PC-9 (cell line): ENCODE measurements at regions not wholly inside any gene's neighbourhood (a gene's known extent, or its start where the extent isn't known, plus 50 kb on each side); places are given as distances from the start of the nearest gene placed in this dataset.
"Not testable (repeated sequence)": the region's sequence is repeated elsewhere in the genome, so short reads cannot be mapped to it uniquely, and the experiment has no call there.

Experiments
- BruUV-seq: library from RNA; stranded (reverse); fragments of 400-500 nt; replicated peaks from 2 replicates; lab custom pipeline; 2021; lab: Mats Ljungman, UMichigan
- CTCF ChIA-PET: fragments of 300-600 bp; sonication (Branson Sonifier 250); formaldehyde crosslinking; loops from one replicate; lab custom pipeline; 2022; ENCODE audit warnings: antibody characterized with exemption; lab: Charles Lee
- POLR2A ChIA-PET: fragments of 300-600 bp; sonication (Branson Sonifier 250); formaldehyde crosslinking; loops from one replicate; lab custom pipeline; 2022; ENCODE audit warnings: antibody characterized with exemption; ENCODE audit not compliant: unreplicated experiment; lab: Charles Lee
- DNase-seq, 2 experiments: peaks; one replicate each; pipeline versions ENCODE4 v3.0.0 to v3.0.0-alpha.2; 2015 to 2022; ENCODE audit warnings: mixed read lengths in 1 of 2
- H2AFZ ChIP-seq: fragments of 200-600 bp; sonication (generic); 2 replicates; pipeline ENCODE4 v1.8.1; 2017; ENCODE audit warnings: antibody characterized with exemption
- H3F3A ChIP-seq: fragments of 200-600 bp; sonication (generic); 2 replicates; pipeline ENCODE4 v1.8.1; 2017; ENCODE audit warnings: antibody characterized with exemption, mild to moderate bottlenecking, low read depth; ENCODE audit not compliant: insufficient read depth
- H3K27ac ChIP-seq: fragments of 200-600 bp; sonication (generic); 2 replicates; pipeline ENCODE4 v1.6.1; 2016; ENCODE audit warnings: mixed run types
- H3K27me3 ChIP-seq: fragments of 200-600 bp; sonication (generic); 2 replicates; pipeline ENCODE4 v1.6.1; 2016; ENCODE audit warnings: low read depth, mixed run types; ENCODE audit not compliant: insufficient read depth
- H3K36me3 ChIP-seq: fragments of 200-600 bp; sonication (generic); 2 replicates; pipeline ENCODE4 v1.6.1; 2016; ENCODE audit warnings: low read depth, mixed run types
- H3K4me1 ChIP-seq: fragments of 200-600 bp; sonication (generic); replicated peaks from 2 replicates; pipeline ENCODE4 v1.6.1; 2016; ENCODE audit warnings: mixed run types; ENCODE audit not compliant: insufficient read depth
- H3K4me2 ChIP-seq: fragments of 200-600 bp; sonication (generic); 2 replicates; pipeline ENCODE4 v1.6.1; 2017; ENCODE audit warnings: mixed run types
- H3K4me3 ChIP-seq: fragments of 200-600 bp; sonication (generic); 2 replicates; pipeline ENCODE4 v1.6.1; 2016; ENCODE audit warnings: mixed run types
- H3K79me2 ChIP-seq: fragments of 200-600 bp; sonication (generic); 2 replicates; pipeline ENCODE4 v1.6.1; 2017; ENCODE audit warnings: low read depth, mixed run types
- H3K9me2 ChIP-seq: fragments of 200-600 bp; sonication (generic); 2 replicates; pipeline ENCODE4 v1.8.1; 2017; ENCODE audit warnings: mild to moderate bottlenecking; ENCODE audit not compliant: insufficient read depth
- H3K9me3 ChIP-seq: fragments of 200-600 bp; sonication (generic); 2 replicates; pipeline ENCODE4 v1.8.1; 2016; ENCODE audit warnings: low read depth; ENCODE audit not compliant: insufficient read depth
- H4K20me1 ChIP-seq: fragments of 200-600 bp; sonication (generic); 2 replicates; pipeline ENCODE4 v1.8.1; 2017; ENCODE audit not compliant: insufficient read depth
- CTCF ChIP-seq: fragments of 200-600 bp; sonication (generic); conservative IDR thresholded peaks from 2 replicates; pipeline ENCODE4 v1.6.1; 2017; ENCODE audit warnings: mixed run types, antibody characterized with exemption, mild to moderate bottlenecking, moderate library complexity
- intact Hi-C: fragments of 100-400 bp; cut with micrococcal nuclease; formaldehyde crosslinking; loops from one replicate; pipeline ENCODE4 v1.10.0; 2022; ENCODE audit not compliant: unreplicated experiment

- H3F3A ChIP-seq, H3K36me3 ChIP-seq, DNase-seq, intact Hi-C loops, H3K79me2 ChIP-seq, H3K27me3 ChIP-seq, BruUV-seq, H3K9me2 ChIP-seq, H4K20me1 ChIP-seq, POLR2A ChIA-PET, H3K4me2 ChIP-seq, CTCF ChIA-PET, H3K4me1 ChIP-seq, H3K27ac ChIP-seq, H2AFZ ChIP-seq, H3K4me3 ChIP-seq, H3K9me3 ChIP-seq: not testable (repeated sequence)
These were observed 102.9 kb upstream of the NBPF8 start for GRCh38 chr1:120311930-120312329.

DNA sequence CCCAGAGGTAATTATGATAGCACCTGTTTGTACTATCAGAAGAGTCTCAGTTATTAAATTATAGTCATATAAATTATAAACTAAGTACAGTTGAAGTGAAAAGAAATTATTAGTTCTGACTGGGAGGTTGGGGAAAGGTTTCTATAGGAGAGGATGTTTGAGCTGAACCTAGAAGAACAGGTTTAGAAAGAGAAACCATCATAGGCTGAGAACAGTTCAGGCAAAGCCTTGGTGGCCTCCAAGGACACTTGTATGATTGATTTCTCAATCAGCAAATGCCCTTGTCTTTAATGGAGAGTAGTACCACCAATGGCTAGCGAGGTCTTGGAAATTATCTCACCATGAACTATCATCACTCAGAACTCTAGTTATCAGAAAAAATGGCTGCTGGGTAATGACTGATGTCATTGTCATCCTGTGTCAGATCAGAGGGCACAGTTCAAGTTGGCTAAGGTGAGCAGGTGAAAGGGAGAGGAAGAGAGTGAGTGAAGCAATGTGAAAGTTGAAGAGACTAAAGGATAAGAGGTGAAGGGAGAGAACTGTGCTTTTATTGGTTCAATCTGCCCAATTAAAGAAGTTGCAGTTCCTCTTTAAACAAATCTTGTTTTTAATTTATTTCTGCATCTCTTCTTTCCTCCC is 105.8 kb upstream of the NBPF8 start:
- H3K4me3 ChIP-seq, H4K20me1 ChIP-seq, POLR2A ChIA-PET, H3K4me1 ChIP-seq, intact Hi-C loops, H3K27ac ChIP-seq, H3K27me3 ChIP-seq, H2AFZ ChIP-seq, CTCF ChIA-PET, H3K79me2 ChIP-seq, H3K9me3 ChIP-seq, H3F3A ChIP-seq, BruUV-seq, H3K9me2 ChIP-seq, DNase-seq, H3K36me3 ChIP-seq, H3K4me2 ChIP-seq: not testable (repeated sequence)

GRCh38 chr1:120305046-120305445 is 109.8 kb upstream of the NBPF8 start:
- H3K9me2 ChIP-seq, H3F3A ChIP-seq, H3K27ac ChIP-seq, H3K9me3 ChIP-seq, BruUV-seq, H3K4me1 ChIP-seq, H3K27me3 ChIP-seq, H3K4me3 ChIP-seq, POLR2A ChIA-PET, intact Hi-C loops, H3K4me2 ChIP-seq, H3K79me2 ChIP-seq, H3K36me3 ChIP-seq, H2AFZ ChIP-seq, DNase-seq, H4K20me1 ChIP-seq, CTCF ChIA-PET: not testable (repeated sequence)

DNA sequence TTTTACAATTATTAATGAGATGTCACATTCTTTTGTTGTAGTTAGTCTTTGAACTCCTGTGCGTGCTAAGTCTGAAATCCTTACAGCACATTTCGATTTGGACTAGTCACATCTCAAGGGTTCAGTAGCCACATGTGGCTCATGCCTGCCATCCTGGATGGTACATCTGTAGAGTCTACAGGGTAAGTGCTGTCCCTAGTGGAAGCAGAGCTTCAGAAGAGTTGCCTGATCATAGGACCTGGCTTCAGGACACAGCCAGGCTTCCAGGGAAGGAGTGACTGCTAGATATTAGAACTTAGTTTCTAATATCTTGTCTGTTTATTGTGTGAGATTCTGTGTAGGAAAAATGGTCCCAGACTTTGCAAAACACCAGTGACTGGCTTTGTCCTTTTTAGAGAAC is 110.5 kb upstream of the NBPF8 start:
- H3K9me3 ChIP-seq, intact Hi-C loops, H3K4me1 ChIP-seq, H3K79me2 ChIP-seq, H3K36me3 ChIP-seq, H3F3A ChIP-seq, H2AFZ ChIP-seq, H4K20me1 ChIP-seq, H3K27ac ChIP-seq, H3K4me3 ChIP-seq, DNase-seq, H3K9me2 ChIP-seq, POLR2A ChIA-PET, BruUV-seq, H3K27me3 ChIP-seq, H3K4me2 ChIP-seq, CTCF ChIA-PET: not testable (repeated sequence)

DNA sequence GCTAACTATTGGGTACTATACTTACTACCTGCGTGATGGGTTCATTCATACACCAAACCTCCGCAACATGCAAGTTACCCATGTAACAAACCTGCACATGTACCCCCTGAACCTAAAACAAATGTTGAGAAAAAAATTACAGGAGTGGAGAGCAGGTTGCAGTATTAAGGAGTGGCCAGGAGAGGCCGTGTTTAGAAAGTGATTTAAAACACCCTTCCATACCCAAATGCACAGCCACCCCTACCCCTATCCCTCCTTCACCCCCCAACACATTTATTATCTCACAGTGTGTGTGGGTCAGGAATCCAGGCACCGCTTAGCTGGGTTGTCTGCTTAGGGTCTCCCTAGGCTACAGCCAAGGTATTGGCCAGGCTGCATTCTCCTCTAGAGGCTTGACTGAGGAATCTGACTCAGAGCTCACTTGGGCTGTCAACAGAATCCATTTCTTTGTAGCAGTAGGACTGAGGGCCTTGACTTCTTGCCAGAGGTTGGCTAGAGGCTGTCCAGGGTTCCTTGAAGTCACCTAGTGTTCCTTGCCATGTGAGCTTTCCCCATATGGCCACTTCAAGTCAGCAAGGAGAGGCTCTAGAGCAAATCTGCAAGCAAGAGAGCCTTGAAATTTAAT is 115.3 kb upstream of the NBPF8 start:
- intact Hi-C loops, POLR2A ChIA-PET, H3K9me3 ChIP-seq, BruUV-seq, H3K4me1 ChIP-seq, H3F3A ChIP-seq, H3K79me2 ChIP-seq, H4K20me1 ChIP-seq, DNase-seq, H3K27me3 ChIP-seq, H3K9me2 ChIP-seq, H3K4me3 ChIP-seq, H3K36me3 ChIP-seq, H2AFZ ChIP-seq, H3K4me2 ChIP-seq, CTCF ChIA-PET, H3K27ac ChIP-seq: not testable (repeated sequence)
- peak; percentile 29; the same call in 1 of the 2 replicates for TF ChIP-seq CTCF

DNA sequence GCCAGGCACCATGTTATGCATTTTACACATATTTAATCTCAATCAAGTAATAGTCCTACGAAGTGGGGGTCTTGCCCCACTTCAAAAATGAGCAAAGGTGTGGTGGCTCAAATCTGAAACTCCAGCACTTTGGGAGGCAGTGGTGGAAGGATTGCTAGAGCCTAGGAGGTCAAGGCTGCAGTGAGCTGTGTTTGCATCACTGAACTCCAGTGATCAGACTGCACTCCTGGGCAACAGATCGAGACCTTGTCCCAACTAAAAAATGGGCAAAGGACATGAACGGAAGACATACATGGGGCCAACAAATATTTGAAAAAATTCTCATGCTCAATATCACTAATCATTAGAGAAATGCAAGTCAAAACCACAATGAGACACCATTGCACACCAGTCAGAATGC is 116.3 kb upstream of the NBPF8 start:
- BruUV-seq, H3K79me2 ChIP-seq, POLR2A ChIA-PET, H3F3A ChIP-seq, H3K27me3 ChIP-seq, H3K9me2 ChIP-seq, intact Hi-C loops, H3K36me3 ChIP-seq, H3K27ac ChIP-seq, H2AFZ ChIP-seq, CTCF ChIA-PET, H3K9me3 ChIP-seq, H3K4me1 ChIP-seq, H3K4me2 ChIP-seq, H3K4me3 ChIP-seq, H4K20me1 ChIP-seq, DNase-seq: not testable (repeated sequence)
